ENCODE measurements at regions not wholly inside any gene's neighbourhood (a gene's known extent, or its start where the extent isn't known, plus 50 kb on each side); places are given as distances from the start of the nearest gene placed in this dataset.

- TF ChIP-seq POLR2A (IDR thresholded peaks at IDR 0.05): no peak
- TF ChIP-seq, protein P1, sequence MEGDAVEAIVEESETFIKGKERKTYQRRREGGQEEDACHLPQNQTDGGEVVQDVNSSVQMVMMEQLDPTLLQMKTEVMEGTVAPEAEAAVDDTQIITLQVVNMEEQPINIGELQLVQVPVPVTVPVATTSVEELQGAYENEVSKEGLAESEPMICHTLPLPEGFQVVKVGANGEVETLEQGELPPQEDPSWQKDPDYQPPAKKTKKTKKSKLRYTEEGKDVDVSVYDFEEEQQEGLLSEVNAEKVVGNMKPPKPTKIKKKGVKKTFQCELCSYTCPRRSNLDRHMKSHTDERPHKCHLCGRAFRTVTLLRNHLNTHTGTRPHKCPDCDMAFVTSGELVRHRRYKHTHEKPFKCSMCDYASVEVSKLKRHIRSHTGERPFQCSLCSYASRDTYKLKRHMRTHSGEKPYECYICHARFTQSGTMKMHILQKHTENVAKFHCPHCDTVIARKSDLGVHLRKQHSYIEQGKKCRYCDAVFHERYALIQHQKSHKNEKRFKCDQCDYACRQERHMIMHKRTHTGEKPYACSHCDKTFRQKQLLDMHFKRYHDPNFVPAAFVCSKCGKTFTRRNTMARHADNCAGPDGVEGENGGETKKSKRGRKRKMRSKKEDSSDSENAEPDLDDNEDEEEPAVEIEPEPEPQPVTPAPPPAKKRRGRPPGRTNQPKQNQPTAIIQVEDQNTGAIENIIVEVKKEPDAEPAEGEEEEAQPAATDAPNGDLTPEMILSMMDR (IDR thresholded peaks at IDR 0.05): no peak
These were observed 1164.4 kb downstream of the BRD1 start for GRCh38 chr22:48663297-48663696.

Measured in adrenal gland (tissue), 5 donors.